ENCODE measurements at regions not wholly inside any gene's neighbourhood (a gene's known extent, or its start where the extent isn't known, plus 50 kb on each side); places are given as distances from the start of the nearest gene placed in this dataset. TPM values are rescaled to one million over a fixed set of nuclear protein-coding genes. Genes with fewer than 3 reads are reported as not detected.
A peak's percentile ranks its signal among the peaks of the same experiment; 100 is the strongest.

GRCh38 chr11:70933981-70934583 is 318.3 kb downstream of the SHANK2 start:
- no peak for DNase-seq (ENCODE audit: low read depth in 2 of 3, low spot score in 2 of 3)

- no peak for DNase-seq (ENCODE audit: low read depth in 2 of 3, low spot score in 2 of 3)
Measured at GRCh38 chr11:70935006-70935768, 317.2 kb downstream of the SHANK2 start.

- DNase-seq (ENCODE audit: low read depth in 2 of 3, low spot score in 2 of 3), result peak in 2 of 3 donors; percentile 5 to 26
Measured at GRCh38 chr11:70942593-70942992, 309.8 kb downstream of the SHANK2 start.

- no peak for DNase-seq (ENCODE audit: low read depth in 2 of 3, low spot score in 2 of 3)
Measured at GRCh38 chr11:70944141-70944540, 308.2 kb downstream of the SHANK2 start.

GRCh38 chr11:70944636-70945035 is 307.7 kb downstream of the SHANK2 start:
- DNase-seq (ENCODE audit: low read depth in 2 of 3, low spot score in 2 of 3), result no peak

- DNase-seq (ENCODE audit: low read depth in 2 of 3, low spot score in 2 of 3), result no peak
Measured at GRCh38 chr11:70948398-70948797, 304.0 kb downstream of the SHANK2 start.

GRCh38 chr11:70948855-70949531 is 303.4 kb downstream of the SHANK2 start:
- no peak for DNase-seq (ENCODE audit: low read depth in 2 of 3, low spot score in 2 of 3)

- DNase-seq (ENCODE audit: low read depth in 2 of 3, low spot score in 2 of 3), result no peak
Measured at GRCh38 chr11:70951139-70951804, 301.1 kb downstream of the SHANK2 start.

- DNase-seq (ENCODE audit: low read depth in 2 of 3, low spot score in 2 of 3), result no peak
Measured at GRCh38 chr11:70952191-70952590, 300.2 kb downstream of the SHANK2 start.

- no peak for DNase-seq (ENCODE audit: low read depth in 2 of 3, low spot score in 2 of 3)
Measured at GRCh38 chr11:70953720-70954119, 298.7 kb downstream of the SHANK2 start.

GRCh38 chr11:70954471-70954870 is 297.9 kb downstream of the SHANK2 start:
- DNase-seq (ENCODE audit: low read depth in 2 of 3, low spot score in 2 of 3), result no peak

Small RNAs in the stretch of these regions (small RNA-seq; reads per million reads assigned to genes)
- gene MIR3664 (not detected), gene RF00019 (not detected)

All from hematopoietic multipotent progenitor cell (in vitro differentiated cells).